A549 (cell line): ENCODE measurements at regions not wholly inside any gene's neighbourhood (a gene's known extent, or its start where the extent isn't known, plus 50 kb on each side); places are given as distances from the start of the nearest gene placed in this dataset.

Experiments used
- ATAC-seq, 2 experiments: fragments of 200-7000 bp in 1 of 2; fragments of >200 bp in 1 of 2; cut with Nextera tagmentation in 1 of 2; cut with Tn5 transposase in 1 of 2; 3 replicates each; pipeline versions ENCODE4 v1.8.0 to v1.9.1; 2018 to 2020; ENCODE audit warnings: mild to moderate bottlenecking in 1 of 2, moderate library complexity in 1 of 2
- CTCF ChIA-PET: fragments of 300-600 bp; sonication (Branson Sonifier 250); formaldehyde crosslinking; extraction: SDS; loops from one replicate; lab custom pipeline; 2021; ENCODE audit warnings: antibody characterized with exemption, inconsistent platforms; lab: Yijun Ruan, JAX
- POLR2A ChIA-PET: fragments of 350-600 bp; formaldehyde crosslinking; extraction: SDS; loops from one replicate; lab custom pipeline; 2021; ENCODE audit warnings: antibody characterized with exemption, inconsistent platforms; lab: Yijun Ruan, JAX
- DNase-seq, 2 experiments: peaks; one replicate each; pipeline versions ENCODE4 v3.0.0 to v3.0.0-alpha.2; 2011 to 2016; ENCODE audit warnings: low read depth in 1 of 2, low spot score in 1 of 2
- FAIRE-seq: peaks from 2 replicates; lab custom pipeline; 2011; peaks lifted over from hg19 to GRCh38; lab: Jason Lieb, UNC
- H3K27ac ChIP-seq, 2 experiments: fragments of >200 bp; sonication (Bioruptor Twin); formaldehyde crosslinking; 3 replicates each; pipeline ENCODE4 v1.5.1; 2016 to 2017
- H3K4me1 ChIP-seq: fragments of >200 bp; sonication (Bioruptor Twin); formaldehyde crosslinking; 3 replicates; pipeline ENCODE4 v1.6.1; 2016
- H3K4me2 ChIP-seq: fragments of >200 bp; sonication (Bioruptor Twin); formaldehyde crosslinking; 3 replicates; pipeline ENCODE4 v1.6.1; 2016
- H3K4me3 ChIP-seq: fragments of >200 bp; sonication (Bioruptor Twin); formaldehyde crosslinking; 3 replicates; pipeline ENCODE4 v1.5.1; 2016
- H3K9me3 ChIP-seq: fragments of >200 bp; sonication (Bioruptor Twin); formaldehyde crosslinking; 3 replicates; pipeline ENCODE4 v1.6.1; 2016
- ATOH8 ChIP-seq: fragments of 250-450 bp; sonication (Bioruptor Pico); IDR thresholded peaks from 2 replicates; pipeline ENCODE4 v1.5.0; 2020; ENCODE audit warnings: low read depth, mild to moderate bottlenecking, moderate library complexity
- BCL3 ChIP-seq: fragments of >200 bp; sonication (Bioruptor Twin); formaldehyde crosslinking; IDR thresholded peaks from 3 replicates; pipeline ENCODE4 v1.6.1; 2016
- CHD2 ChIP-seq: fragments of 150-350 bp; IDR thresholded peaks from 2 replicates; pipeline ENCODE4 v1.6.1; 2014; ENCODE audit warnings: low read length; ENCODE audit not compliant: partially characterized antibody
- EHF ChIP-seq: fragments of 250-450 bp; sonication (Bioruptor Pico); IDR thresholded peaks from 2 replicates; pipeline ENCODE4 v1.5.0; 2020; ENCODE audit warnings: mild to moderate bottlenecking
- EHMT2 ChIP-seq: fragments of 200-600 bp; sonication (generic); IDR thresholded peaks from 2 replicates; pipeline ENCODE4 v1.6.1; 2016; ENCODE audit warnings: antibody characterized with exemption, low read depth, mild to moderate bottlenecking, moderate library complexity
- EP300 ChIP-seq, 2 experiments: fragments of >200 bp; sonication (Bioruptor Twin); formaldehyde crosslinking; IDR thresholded peaks; 2 replicates in 1 of 2; 3 replicates in 1 of 2; pipeline ENCODE4 v1.6.1; 2016 to 2017
- ESRRA ChIP-seq: fragments of 150-350 bp; IDR thresholded peaks from 2 replicates; pipeline ENCODE4 v1.6.1; 2014; ENCODE audit warnings: mild to moderate bottlenecking, low read length, borderline replicate concordance
- FOXS1 ChIP-seq: fragments of 250-450 bp; sonication (Bioruptor Pico); IDR thresholded peaks from 2 replicates; pipeline ENCODE4 v1.5.0; 2020; ENCODE audit warnings: mild to moderate bottlenecking, moderate library complexity
- GATA3 ChIP-seq: IDR thresholded peaks from 2 replicates; pipeline ENCODE4 v1.6.1; 2012; ENCODE audit warnings: borderline replicate concordance
- HDAC2 ChIP-seq: fragments of 200-600 bp; sonication (generic); IDR thresholded peaks from 2 replicates; pipeline ENCODE4 v1.6.1; 2016
- HEYL ChIP-seq: fragments of 250-450 bp; sonication (Bioruptor Pico); IDR thresholded peaks from 2 replicates; pipeline ENCODE4 v1.8.0; 2021; ENCODE audit warnings: mild to moderate bottlenecking, moderate library complexity
- HMGXB4 ChIP-seq: fragments of 250-450 bp; sonication (Bioruptor Pico); IDR thresholded peaks from 2 replicates; pipeline ENCODE4 v1.5.0; 2021; ENCODE audit warnings: mild to moderate bottlenecking, moderate library complexity, borderline replicate concordance
- JUNB ChIP-seq: fragments of >200 bp; sonication (Bioruptor Twin); formaldehyde crosslinking; IDR thresholded peaks from 2 replicates; pipeline ENCODE4 v1.6.1; 2016
- KDM5A ChIP-seq: fragments of 200-600 bp; sonication (generic); IDR thresholded peaks from 2 replicates; pipeline ENCODE4 v1.6.1; 2016; ENCODE audit warnings: antibody characterized with exemption, mild to moderate bottlenecking
- MAFK ChIP-seq: fragments of 450-650 bp; IDR thresholded peaks from 2 replicates; pipeline ENCODE4 v1.6.1; 2014; ENCODE audit not compliant: partially characterized antibody
- MAZ ChIP-seq: fragments of 150-350 bp; IDR thresholded peaks from 2 replicates; pipeline ENCODE4 v1.6.1; 2014; ENCODE audit warnings: antibody characterized with exemption, low read depth, low read length, borderline replicate concordance
- MYC ChIP-seq: IDR thresholded peaks from 2 replicates; pipeline ENCODE4 v1.6.1; 2012; ENCODE audit warnings: mild to moderate bottlenecking, inconsistent platforms, low read length, improper control_type of control experiment, borderline replicate concordance
- NFE2L2 ChIP-seq: fragments of 150-350 bp; conservative IDR thresholded peaks from 2 replicates; pipeline ENCODE4 v1.6.1; 2014; ENCODE audit warnings: low read length
- NPAS2 ChIP-seq: fragments of 250-450 bp; sonication (Bioruptor Pico); IDR thresholded peaks from 2 replicates; pipeline ENCODE4 v1.8.0; 2022; ENCODE audit warnings: mild to moderate bottlenecking, moderate library complexity, borderline replicate concordance
- PHF8 ChIP-seq: fragments of 200-600 bp; sonication (generic); IDR thresholded peaks from 2 replicates; pipeline ENCODE4 v1.6.1; 2016; ENCODE audit warnings: low read depth, mild to moderate bottlenecking, antibody characterized with exemption, moderate library complexity, borderline replicate concordance
- RAD21 ChIP-seq, 2 experiments: fragments of >200 bp in 1 of 2; sonication (Bioruptor Twin) in 1 of 2; formaldehyde crosslinking in 1 of 2; IDR thresholded peaks in 1 of 2; conservative IDR thresholded peaks in 1 of 2; 2 replicates in 1 of 2; 3 replicates in 1 of 2; pipeline ENCODE4 v1.6.1; 2012 to 2018; ENCODE audit warnings: inconsistent platforms in 1 of 2
- RARB ChIP-seq: fragments of 250-450 bp; sonication (Bioruptor Pico); IDR thresholded peaks from 2 replicates; pipeline ENCODE4 v1.8.0; 2021; ENCODE audit warnings: mild to moderate bottlenecking, moderate library complexity
- RCOR1 ChIP-seq: fragments of 150-350 bp; IDR thresholded peaks from 2 replicates; pipeline ENCODE4 v1.6.1; 2014; ENCODE audit warnings: antibody characterized with exemption, low read length, low read depth
- SMC3 ChIP-seq: fragments of >200 bp; sonication (Bioruptor Twin); formaldehyde crosslinking; IDR thresholded peaks from 3 replicates; pipeline ENCODE4 v1.6.1; 2018; ENCODE audit warnings: inconsistent platforms
- SREBF2 ChIP-seq: fragments of 450-650 bp; IDR thresholded peaks from 2 replicates; pipeline ENCODE4 v1.6.1; 2014; ENCODE audit warnings: mild to moderate bottlenecking, moderate library complexity
- USF2 ChIP-seq: fragments of 450-650 bp; IDR thresholded peaks from 2 replicates; pipeline ENCODE4 v1.6.1; 2014; ENCODE audit warnings: antibody characterized with exemption
- ZNF302 ChIP-seq: fragments of 250-450 bp; sonication (Bioruptor Pico); IDR thresholded peaks from 2 replicates; pipeline ENCODE4 v1.9.0; 2021; ENCODE audit warnings: inconsistent platforms, mild to moderate bottlenecking, moderate library complexity
- WGBS: methylation state at CpG from one replicate; pipeline ENCODE4 v1.1.6; 2017; ENCODE audit errors: missing lambda C conversion rate; 5-methylcytosine and 5-hydroxymethylcytosine counted together

GRCh38 chr6:165092881-165093595 lies 216.4 kb downstream of the C6orf118 start:
- TF ChIP-seq RAD21 (conservative IDR thresholded peaks at IDR 0.05 in 1 of 2, IDR thresholded peaks at IDR 0.05 in 1 of 2) (no peak), RARB (no peak), USF2 (no peak), EP300 (IDR thresholded peaks at IDR 0.05) (no peak), ATOH8 (CRISPR knock-in tag) (no peak), HDAC2 (no peak), NFE2L2 (no peak), MYC (no peak), ZNF302 (no peak), MAZ (no peak), KDM5A (no peak), FOXS1 (CRISPR knock-in tag) (no peak), HMGXB4 (CRISPR knock-in tag) (no peak), ESRRA (no peak)
- TF ChIP-seq, all 56 proteins: peak for 0
- CTCF ChIA-PET, result no interaction called here
- Histone ChIP-seq H3K4me1 (0 out of 3 replicates have a peak, but pooled peaks cover 3% of the 10 kb centered on the region), H3K4me2 (peak overlapping the region; percentile 39), H3K4me3 (no peak overlapping the region), H3K9me3 (no peaks in the 10 kb centered on the region), H3K27ac (no peak overlapping the region)
- 14% methylated on average over 6 of the region's 6 CpGs for WGBS
- POLR2A ChIA-PET, result no interaction called here
- ATAC-seq (no peak), FAIRE-seq (no peak), DNase-seq (peak in 1 of 2 experiments; percentile 22)

GRCh38 chr6:165091121-165091785 lies 218.2 kb downstream of the C6orf118 start:
- WGBS, result 53% methylated on average over 8 of the region's 8 CpGs
- ChIA-PET CTCF (no interaction called here), POLR2A (no interaction called here)

More at GRCh38 chr6:165091121-165091785, 218.2 kb downstream of the C6orf118 start:
- no peak overlapping the region for H3K4me2 ChIP-seq
- H3K4me1 ChIP-seq, result 0 out of 3 replicates have a peak, but pooled peaks cover 3% of the 10 kb centered on the region
- H3K9me3 ChIP-seq, result no peaks in the 10 kb centered on the region
- FAIRE-seq (no peak), ATAC-seq (no peak), DNase-seq (no peak)
- TF ChIP-seq EHF (CRISPR knock-in tag), result no peak
- no peak for TF ChIP-seq RCOR1
- TF ChIP-seq PHF8, result no peak
- no peak for TF ChIP-seq NPAS2 (CRISPR knock-in tag)
- no peak for TF ChIP-seq ZNF302
- TF ChIP-seq BCL3, result no peak
- no peak for TF ChIP-seq CHD2
- TF ChIP-seq HDAC2, result no peak
- TF ChIP-seq EHMT2, result no peak
- no peak for TF ChIP-seq SMC3
- TF ChIP-seq HEYL (CRISPR knock-in tag), result no peak
- no peak for TF ChIP-seq GATA3
- TF ChIP-seq SREBF2, result no peak
- no peak for TF ChIP-seq NFE2L2
- no peak for TF ChIP-seq MAFK
- TF ChIP-seq FOXS1 (CRISPR knock-in tag), result no peak
- TF ChIP-seq RAD21 (conservative IDR thresholded peaks at IDR 0.05 in 1 of 2, IDR thresholded peaks at IDR 0.05 in 1 of 2), result no peak
- TF ChIP-seq JUNB, result no peak
- H3K4me3 ChIP-seq, result no peak overlapping the region
- H3K27ac ChIP-seq, result no peak overlapping the region
